Endothelial cell of umbilical vein (primary cell): ENCODE measurements at regions not wholly inside any gene's neighbourhood (a gene's known extent, or its start where the extent isn't known, plus 50 kb on each side); places are given as distances from the start of the nearest gene placed in this dataset.

Experiments
- BruUV-seq: library from RNA; stranded (reverse); fragments of 400-500 nt; replicated peaks from 2 replicates; lab custom pipeline; 2021; lab: Mats Ljungman, UMichigan
- CTCF ChIA-PET: fragments of 300-600, 350-600 bp; sonication (Branson Sonifier 250); formaldehyde crosslinking; loops from one replicate; lab custom pipeline; 2021; ENCODE audit warnings: antibody characterized with exemption, inconsistent platforms; lab: Charles Lee
- POLR2A ChIA-PET: fragments of 300-600, 350-600 bp; sonication (Branson Sonifier 250); formaldehyde crosslinking; loops from one replicate; lab custom pipeline; 2021; ENCODE audit warnings: antibody characterized with exemption, inconsistent platforms; lab: Charles Lee
- DNase-seq: peaks from one replicate; pipeline ENCODE4 v3.0.0-alpha.2; 2011; ENCODE audit warnings: low read depth, low spot score
- FAIRE-seq: peaks from 2 replicates; lab custom pipeline; 2011; peaks lifted over from hg19 to GRCh38; lab: Jason Lieb, UNC
- H2AFZ ChIP-seq: 2 replicates; pipeline ENCODE4 v1.6.0; 2012; ENCODE audit warnings: low read depth, low read length, control low read depth, inconsistent platforms
- H3K27ac ChIP-seq: 2 replicates; pipeline ENCODE4 v1.5.1; 2011; ENCODE audit warnings: low read depth, mild to moderate bottlenecking, control low read depth, low read length, moderate library complexity; ENCODE audit not compliant: insufficient read depth
- H3K27me3 ChIP-seq, 2 experiments: 2 replicates each; pipeline versions ENCODE4 v1.6.0 to v1.6.1; 2011; ENCODE audit warnings: low read length in 2 of 2, mixed read lengths in 1 of 2; ENCODE audit not compliant: control insufficient read depth in 2 of 2, insufficient read depth in 2 of 2
- H3K36me3 ChIP-seq, 2 experiments: 2 replicates in 1 of 2; 3 replicates in 1 of 2; pipeline ENCODE4 v1.5.1; 2011; ENCODE audit warnings: low read length in 2 of 2, mild to moderate bottlenecking in 1 of 2, moderate library complexity in 1 of 2; ENCODE audit not compliant: control insufficient read depth in 2 of 2, insufficient read depth in 2 of 2; ENCODE audit errors: extremely low read depth in 1 of 2
- H3K4me1 ChIP-seq: 3 replicates; pipeline ENCODE4 v1.5.1; 2011; ENCODE audit warnings: mild to moderate bottlenecking, low read length; ENCODE audit not compliant: control insufficient read depth, insufficient read depth; ENCODE audit errors: extremely low read depth
- H3K4me2 ChIP-seq: 2 replicates; pipeline ENCODE4 v1.6.1; 2011; ENCODE audit warnings: low read length, control low read depth, mixed read lengths; ENCODE audit not compliant: insufficient read depth
- H3K4me3 ChIP-seq, 3 experiments: fragments of 200-600 bp in 1 of 3; sonication (generic), shearing (Covaris generic) in 1 of 3; replicated peaks in 1 of 3; 2 replicates each; pipeline ENCODE4 v1.5.1; 2011 to 2016; ENCODE audit warnings: control low read depth in 3 of 3, low read length in 3 of 3, mild to moderate bottlenecking in 2 of 3, inconsistent platforms in 1 of 3, low read depth in 1 of 3, moderate library complexity in 1 of 3; ENCODE audit not compliant: insufficient read depth in 1 of 3
- H3K79me2 ChIP-seq: 2 replicates; pipeline ENCODE4 v1.6.0; 2012; ENCODE audit warnings: low read length, inconsistent platforms; ENCODE audit not compliant: control insufficient read depth, insufficient read depth
- H3K9ac ChIP-seq: replicated peaks from 2 replicates; pipeline ENCODE3; 2011; ENCODE audit warnings: low read length, control low read depth; ENCODE audit not compliant: insufficient read depth; ENCODE audit errors: extremely low read depth
- H3K9me1 ChIP-seq: replicated peaks from 3 replicates; pipeline ENCODE4 v1.6.0; 2011; ENCODE audit warnings: mild to moderate bottlenecking, low read length; ENCODE audit not compliant: control insufficient read depth, insufficient read depth; ENCODE audit errors: extremely low read depth
- H3K9me3 ChIP-seq: replicated peaks from 2 replicates; pipeline ENCODE4 v1.5.1; 2012; ENCODE audit warnings: low read length, inconsistent platforms; ENCODE audit not compliant: control insufficient read depth, insufficient read depth
- H4K20me1 ChIP-seq: replicated peaks from 2 replicates; pipeline ENCODE3; 2011; ENCODE audit warnings: mild to moderate bottlenecking, low read length; ENCODE audit not compliant: control insufficient read depth, insufficient read depth; ENCODE audit errors: extremely low read depth
- CTCF ChIP-seq, 2 donors: IDR thresholded peaks; 1 replicate in 1 of 2; 2 replicates in 1 of 2; pipeline ENCODE4 v1.5.1; 2011; ENCODE audit warnings: low read length in 2 of 2, mild to moderate bottlenecking in 2 of 2, moderate library complexity in 2 of 2, control low read depth in 1 of 2, inconsistent platforms in 1 of 2, low read depth in 1 of 2; ENCODE audit not compliant: insufficient read depth in 1 of 2; ENCODE audit errors: extremely low read depth in 1 of 2
- EZH2 ChIP-seq: IDR thresholded peaks from 2 replicates; pipeline ENCODE4 v1.6.1; 2012; ENCODE audit warnings: borderline replicate concordance, low read depth, mild to moderate bottlenecking, moderate library complexity, low read length, inconsistent platforms; ENCODE audit not compliant: severe bottlenecking
- FOS ChIP-seq: IDR thresholded peaks from 2 replicates; pipeline ENCODE4 v1.6.1; 2011; ENCODE audit warnings: mild to moderate bottlenecking, low read length, moderate library complexity, borderline replicate concordance; ENCODE audit not compliant: insufficient read depth
- GATA2 ChIP-seq: IDR thresholded peaks from 2 replicates; pipeline ENCODE4 v1.7.0; 2011; ENCODE audit warnings: low read depth, mild to moderate bottlenecking, moderate library complexity, mixed read lengths, low read length; ENCODE audit not compliant: insufficient read length, insufficient read depth
- JUN ChIP-seq: IDR thresholded peaks from 2 replicates; pipeline ENCODE4 v1.6.1; 2011; ENCODE audit warnings: borderline replicate concordance, low read depth; ENCODE audit not compliant: insufficient read length, insufficient read depth
- MAX ChIP-seq: IDR thresholded peaks from 2 replicates; pipeline ENCODE4 v1.6.1; 2011; ENCODE audit not compliant: insufficient read depth, insufficient read length
- MYC ChIP-seq: IDR thresholded peaks from one replicate; pipeline ENCODE4 v1.6.1; 2011; ENCODE audit warnings: mild to moderate bottlenecking, low read depth, low read length
- POLR2A ChIP-seq: IDR thresholded peaks from 2 replicates; pipeline ENCODE4 v1.6.1; 2012; ENCODE audit warnings: low read depth, mild to moderate bottlenecking, control low read depth, low read length
- POLR2AphosphoS5 ChIP-seq: IDR thresholded peaks from 2 replicates; pipeline ENCODE4 v1.6.1; 2012; ENCODE audit warnings: low read depth, mild to moderate bottlenecking, control low read depth, low read length, moderate library complexity; ENCODE audit not compliant: insufficient read depth
- dilution Hi-C: fragments of 300-500 bp; cut with MboI; formaldehyde crosslinking; loops from one replicate; pipeline ENCODE4 v1.15.0; 2019; ENCODE audit warnings: low sequenced_read_pairs; ENCODE audit not compliant: extremely low pct_ligation_motif_present
- intact Hi-C: fragments of 100-400 bp; cut with micrococcal nuclease; formaldehyde crosslinking; loops from one replicate; pipeline ENCODE4 v1.10.0; 2022

DNA sequence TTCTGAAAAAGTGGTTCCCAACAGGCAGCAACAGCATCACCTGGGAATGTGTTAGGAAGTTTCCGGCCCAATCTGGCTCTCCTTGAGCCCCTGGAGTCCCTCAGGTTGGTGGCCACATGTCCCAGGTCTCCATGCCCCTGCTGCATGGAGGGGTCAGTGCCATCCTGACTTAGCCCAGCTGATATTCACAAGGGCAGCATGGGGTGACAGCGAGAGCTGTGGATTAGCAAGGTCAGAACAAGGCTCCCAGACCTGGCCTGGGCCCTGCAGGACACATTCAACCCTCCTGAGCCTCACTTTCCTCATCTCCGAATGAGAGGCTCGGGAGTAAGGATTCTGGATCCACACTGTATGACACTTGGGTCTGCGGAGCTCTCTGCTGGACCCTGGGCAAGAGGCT is 243.8 kb upstream of the TLE3 start:
- CTCF ChIA-PET, result no interaction called here
- TF ChIP-seq MYC (no peak), MAX (no peak), JUN (no peak), FOS (no peak), CTCF (IDR thresholded peaks at IDR 0.05; ENCODE audit: extremely low read depth in 1 of 2, insufficient read depth in 1 of 2, low read depth in 1 of 2, low read length in 2 of 2) (no peak), POLR2AphosphoS5 (no peak), POLR2A (no peak), GATA2 (no peak), EZH2 (no peak)
- intact Hi-C loops (no loop called here), dilution Hi-C loops (no loop called here)
- no TSS peak for BruUV-seq
- H3K79me2 ChIP-seq, result no peaks in the 10 kb centered on the region
- DNase-seq (no peak), FAIRE-seq (no peak)
- H3K4me3 ChIP-seq, result no peak overlapping the region
- no peak overlapping the region for H2AFZ ChIP-seq
- no peak overlapping the region for H3K27ac ChIP-seq
- H3K9ac ChIP-seq, result no peak overlapping the region
- POLR2A ChIA-PET, result no interaction called here
- no peaks in the 10 kb centered on the region for H3K9me3 ChIP-seq
- no peaks in the 10 kb centered on the region for H3K9me1 ChIP-seq
- no peaks in the 10 kb centered on the region for H3K36me3 ChIP-seq
- no peaks in the 10 kb centered on the region for H4K20me1 ChIP-seq
- no peaks in the 10 kb centered on the region for H3K4me1 ChIP-seq
- H3K27me3 ChIP-seq, result no peaks in the 10 kb centered on the region
- no peak overlapping the region for H3K4me2 ChIP-seq
